OCI-LY1 (cell line): ENCODE measurements at regions not wholly inside any gene's neighbourhood (a gene's known extent, or its start where the extent isn't known, plus 50 kb on each side); places are given as distances from the start of the nearest gene placed in this dataset.

Experiments used
- EZH2 ChIP-seq: fragments of 200-600 bp; sonication (generic), shearing (Covaris generic); IDR thresholded peaks from 2 replicates; pipeline ENCODE4 v1.8.0; 2017; ENCODE audit warnings: borderline replicate concordance, mixed run types, mild to moderate bottlenecking, antibody characterized with exemption, low read length, moderate library complexity, mixed read lengths
- TF ChIP-seq, protein P1 (sequence below): fragments of 200-600 bp; sonication (generic), shearing (Covaris generic); IDR thresholded peaks from 2 replicates; pipeline ENCODE4 v1.5.1; 2017; ENCODE audit warnings: mild to moderate bottlenecking, antibody characterized with exemption, low read length, moderate library complexity, mixed read lengths

DNA sequence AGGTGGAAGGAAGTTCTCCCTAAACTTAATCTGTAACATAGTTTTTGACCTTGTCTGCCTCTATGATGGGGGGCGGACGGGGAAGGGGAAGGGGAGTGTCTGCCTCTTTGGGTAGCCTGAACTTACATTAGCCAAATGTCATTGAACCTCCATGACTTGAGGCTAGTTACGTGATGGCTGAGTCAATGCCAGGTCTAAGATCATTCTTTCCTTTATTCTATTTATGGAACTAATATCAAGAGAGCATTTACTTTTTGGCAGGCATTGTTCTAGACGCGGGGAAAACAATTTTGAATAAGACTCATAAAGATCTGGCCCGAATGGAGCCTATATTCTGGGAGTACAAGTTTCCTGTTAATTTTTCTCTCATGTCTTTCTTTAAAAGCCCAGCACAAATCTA is 340.7 kb upstream of the C2CD4B start:
- TF ChIP-seq, protein P1, sequence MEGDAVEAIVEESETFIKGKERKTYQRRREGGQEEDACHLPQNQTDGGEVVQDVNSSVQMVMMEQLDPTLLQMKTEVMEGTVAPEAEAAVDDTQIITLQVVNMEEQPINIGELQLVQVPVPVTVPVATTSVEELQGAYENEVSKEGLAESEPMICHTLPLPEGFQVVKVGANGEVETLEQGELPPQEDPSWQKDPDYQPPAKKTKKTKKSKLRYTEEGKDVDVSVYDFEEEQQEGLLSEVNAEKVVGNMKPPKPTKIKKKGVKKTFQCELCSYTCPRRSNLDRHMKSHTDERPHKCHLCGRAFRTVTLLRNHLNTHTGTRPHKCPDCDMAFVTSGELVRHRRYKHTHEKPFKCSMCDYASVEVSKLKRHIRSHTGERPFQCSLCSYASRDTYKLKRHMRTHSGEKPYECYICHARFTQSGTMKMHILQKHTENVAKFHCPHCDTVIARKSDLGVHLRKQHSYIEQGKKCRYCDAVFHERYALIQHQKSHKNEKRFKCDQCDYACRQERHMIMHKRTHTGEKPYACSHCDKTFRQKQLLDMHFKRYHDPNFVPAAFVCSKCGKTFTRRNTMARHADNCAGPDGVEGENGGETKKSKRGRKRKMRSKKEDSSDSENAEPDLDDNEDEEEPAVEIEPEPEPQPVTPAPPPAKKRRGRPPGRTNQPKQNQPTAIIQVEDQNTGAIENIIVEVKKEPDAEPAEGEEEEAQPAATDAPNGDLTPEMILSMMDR, result no peak
- TF ChIP-seq EZH2, result no peak
